GM18517 (cell line): ENCODE measurements at regions not wholly inside any gene's neighbourhood (a gene's known extent, or its start where the extent isn't known, plus 50 kb on each side); places are given as distances from the start of the nearest gene placed in this dataset.

Experiments used
- ATAC-seq: cut with Tn5 transposase; IDR thresholded peaks from one replicate; pipeline ENCODE4 v1.9.1; 2021; ENCODE audit warnings: mild to moderate bottlenecking, moderate library complexity; ENCODE audit not compliant: unreplicated experiment

GRCh38 chr3:111244760-111245159 is 173.1 kb downstream of the NECTIN3 start:
- ATAC-seq = no peak

GRCh38 chr3:111246967-111247760 is 175.5 kb downstream of the NECTIN3 start:
- no peak for ATAC-seq

GRCh38 chr3:111248406-111248805 is 176.8 kb downstream of the NECTIN3 start:
- ATAC-seq = no peak

- no peak for ATAC-seq
Measured at GRCh38 chr3:111249421-111249820, 177.8 kb downstream of the NECTIN3 start.

GRCh38 chr3:111252779-111253178 is 181.2 kb downstream of the NECTIN3 start:
- ATAC-seq = no peak

- no peak for ATAC-seq
Measured at GRCh38 chr3:111253733-111254132, 182.1 kb downstream of the NECTIN3 start.

- no peak for ATAC-seq
Measured at GRCh38 chr3:111260878-111261277, 189.3 kb downstream of the NECTIN3 start.

GRCh38 chr3:111269777-111270176 is 198.2 kb downstream of the NECTIN3 start:
- ATAC-seq = no peak

GRCh38 chr3:111277226-111277625 is 205.6 kb downstream of the NECTIN3 start:
- no peak for ATAC-seq

GRCh38 chr3:111278959-111279358 is 207.3 kb downstream of the NECTIN3 start:
- no peak for ATAC-seq

- no peak for ATAC-seq
Measured at GRCh38 chr3:111282024-111282423, 210.4 kb downstream of the NECTIN3 start.

GRCh38 chr3:111283165-111283564 is 211.5 kb downstream of the NECTIN3 start:
- no peak for ATAC-seq

- no peak for ATAC-seq
Measured at GRCh38 chr3:111284503-111285183, 213.0 kb downstream of the NECTIN3 start.

GRCh38 chr3:111285184-111285538 is 213.5 kb downstream of the NECTIN3 start:
- ATAC-seq = no peak

- no peak for ATAC-seq
Measured at GRCh38 chr3:111285694-111286093, 214.1 kb downstream of the NECTIN3 start.

- no peak for ATAC-seq
Measured at GRCh38 chr3:111286746-111287145, 215.1 kb downstream of the NECTIN3 start.

- ATAC-seq = no peak
Measured at GRCh38 chr3:111292117-111292516, 220.5 kb downstream of the NECTIN3 start.

GRCh38 chr3:111299192-111299615 is 227.6 kb downstream of the NECTIN3 start:
- no peak for ATAC-seq

- ATAC-seq = no peak
Measured at GRCh38 chr3:111301238-111301798, 229.7 kb downstream of the NECTIN3 start.

- no peak for ATAC-seq
Measured at GRCh38 chr3:111302063-111302462, 230.4 kb downstream of the NECTIN3 start.

GRCh38 chr3:111303760-111304159 is 232.1 kb downstream of the NECTIN3 start:
- no peak for ATAC-seq

GRCh38 chr3:111307676-111308075 is 234.3 kb upstream of the CD96 start:
- ATAC-seq = no peak
